Ishikawa (cell line): ENCODE measurements at regions not wholly inside any gene's neighbourhood (a gene's known extent, or its start where the extent isn't known, plus 50 kb on each side); places are given as distances from the start of the nearest gene placed in this dataset.

Experiments used
- CEBPB ChIP-seq: IDR thresholded peaks from 2 replicates; pipeline ENCODE4 v1.6.1; 2012
- CREB1 ChIP-seq: IDR thresholded peaks from 2 replicates; pipeline ENCODE4 v1.6.1; 2012; ENCODE audit warnings: low read depth
- EGR1 ChIP-seq: IDR thresholded peaks from 2 replicates; pipeline ENCODE4 v1.6.1; 2012
- EP300 ChIP-seq: IDR thresholded peaks from 2 replicates; pipeline ENCODE4 v1.6.1; 2012; ENCODE audit warnings: borderline replicate concordance
- FOXM1 ChIP-seq: IDR thresholded peaks from 2 replicates; pipeline ENCODE4 v1.6.1; 2012; ENCODE audit warnings: low read depth, borderline replicate concordance
- NFIC ChIP-seq: IDR thresholded peaks from 2 replicates; pipeline ENCODE4 v1.6.1; 2012
- RAD21 ChIP-seq: IDR thresholded peaks from 2 replicates; pipeline ENCODE4 v1.6.1; 2012; ENCODE audit warnings: low read depth
- TAF1 ChIP-seq: IDR thresholded peaks from 2 replicates; pipeline ENCODE4 v1.6.1; 2012; ENCODE audit warnings: low read depth, mild to moderate bottlenecking
- TCF12 ChIP-seq: IDR thresholded peaks from 2 replicates; pipeline ENCODE4 v1.6.1; 2012; ENCODE audit warnings: low read depth
- TEAD4 ChIP-seq: IDR thresholded peaks from 2 replicates; pipeline ENCODE4 v1.6.1; 2012
- YY1 ChIP-seq: IDR thresholded peaks from 2 replicates; pipeline ENCODE4 v1.6.1; 2012; ENCODE audit warnings: low read depth
- ZBTB7A ChIP-seq: IDR thresholded peaks from 2 replicates; pipeline ENCODE4 v1.6.1; 2012; ENCODE audit warnings: low read depth
- TF ChIP-seq, protein P1 (sequence below): IDR thresholded peaks from 2 replicates; pipeline ENCODE4 v1.6.1; 2012; ENCODE audit warnings: low read depth, mild to moderate bottlenecking
- TF ChIP-seq, protein P2 (sequence below): IDR thresholded peaks from 2 replicates; pipeline ENCODE4 v1.6.1; 2012
- TF ChIP-seq, protein P3 (sequence below): IDR thresholded peaks from 2 replicates; pipeline ENCODE4 v1.6.1; 2012

DNA sequence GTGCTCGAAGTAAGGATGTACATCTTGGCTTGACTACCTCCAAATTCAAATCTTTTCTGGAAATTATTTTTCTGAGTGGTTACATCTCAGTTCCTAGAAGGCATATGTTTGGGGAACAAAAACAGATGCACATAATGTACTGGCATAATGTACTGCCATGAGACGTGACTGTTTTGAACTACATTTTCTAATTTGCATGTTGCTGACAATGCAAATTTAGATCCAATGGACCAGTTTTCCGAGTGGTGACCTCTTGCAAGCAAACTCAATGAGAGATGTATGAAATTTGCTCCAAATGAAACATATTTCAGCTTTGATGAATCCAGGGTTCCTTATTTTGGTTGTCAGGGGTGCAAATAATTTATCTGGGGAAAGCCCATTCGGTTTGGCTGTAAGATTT lies 694.3 kb downstream of the GRXCR1 start:
- no peak for TF ChIP-seq ZBTB7A
- TF ChIP-seq FOXM1, result no peak

DNA sequence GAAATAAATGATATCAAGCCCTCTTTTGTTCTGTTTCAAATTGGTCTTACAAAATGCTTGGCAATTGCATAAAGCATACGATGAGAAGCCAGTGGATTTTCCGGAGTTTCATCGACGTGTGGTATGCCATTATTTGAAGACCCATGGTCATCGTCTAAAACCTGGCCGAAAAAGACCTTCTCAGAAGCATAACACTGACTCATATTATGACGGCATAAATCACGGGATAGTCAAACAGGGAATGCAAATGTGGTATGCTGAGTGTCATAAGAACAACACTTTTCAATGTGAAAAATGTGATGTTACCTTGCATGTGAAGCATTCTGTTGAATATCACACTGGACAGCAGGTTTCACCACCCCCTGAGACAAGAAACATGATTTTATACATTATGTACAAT lies 695.2 kb downstream of the GRXCR1 start:
- TF ChIP-seq ZBTB7A, result no peak
- TF ChIP-seq, protein P1, sequence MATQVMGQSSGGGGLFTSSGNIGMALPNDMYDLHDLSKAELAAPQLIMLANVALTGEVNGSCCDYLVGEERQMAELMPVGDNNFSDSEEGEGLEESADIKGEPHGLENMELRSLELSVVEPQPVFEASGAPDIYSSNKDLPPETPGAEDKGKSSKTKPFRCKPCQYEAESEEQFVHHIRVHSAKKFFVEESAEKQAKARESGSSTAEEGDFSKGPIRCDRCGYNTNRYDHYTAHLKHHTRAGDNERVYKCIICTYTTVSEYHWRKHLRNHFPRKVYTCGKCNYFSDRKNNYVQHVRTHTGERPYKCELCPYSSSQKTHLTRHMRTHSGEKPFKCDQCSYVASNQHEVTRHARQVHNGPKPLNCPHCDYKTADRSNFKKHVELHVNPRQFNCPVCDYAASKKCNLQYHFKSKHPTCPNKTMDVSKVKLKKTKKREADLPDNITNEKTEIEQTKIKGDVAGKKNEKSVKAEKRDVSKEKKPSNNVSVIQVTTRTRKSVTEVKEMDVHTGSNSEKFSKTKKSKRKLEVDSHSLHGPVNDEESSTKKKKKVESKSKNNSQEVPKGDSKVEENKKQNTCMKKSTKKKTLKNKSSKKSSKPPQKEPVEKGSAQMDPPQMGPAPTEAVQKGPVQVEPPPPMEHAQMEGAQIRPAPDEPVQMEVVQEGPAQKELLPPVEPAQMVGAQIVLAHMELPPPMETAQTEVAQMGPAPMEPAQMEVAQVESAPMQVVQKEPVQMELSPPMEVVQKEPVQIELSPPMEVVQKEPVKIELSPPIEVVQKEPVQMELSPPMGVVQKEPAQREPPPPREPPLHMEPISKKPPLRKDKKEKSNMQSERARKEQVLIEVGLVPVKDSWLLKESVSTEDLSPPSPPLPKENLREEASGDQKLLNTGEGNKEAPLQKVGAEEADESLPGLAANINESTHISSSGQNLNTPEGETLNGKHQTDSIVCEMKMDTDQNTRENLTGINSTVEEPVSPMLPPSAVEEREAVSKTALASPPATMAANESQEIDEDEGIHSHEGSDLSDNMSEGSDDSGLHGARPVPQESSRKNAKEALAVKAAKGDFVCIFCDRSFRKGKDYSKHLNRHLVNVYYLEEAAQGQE, result no peak

DNA sequence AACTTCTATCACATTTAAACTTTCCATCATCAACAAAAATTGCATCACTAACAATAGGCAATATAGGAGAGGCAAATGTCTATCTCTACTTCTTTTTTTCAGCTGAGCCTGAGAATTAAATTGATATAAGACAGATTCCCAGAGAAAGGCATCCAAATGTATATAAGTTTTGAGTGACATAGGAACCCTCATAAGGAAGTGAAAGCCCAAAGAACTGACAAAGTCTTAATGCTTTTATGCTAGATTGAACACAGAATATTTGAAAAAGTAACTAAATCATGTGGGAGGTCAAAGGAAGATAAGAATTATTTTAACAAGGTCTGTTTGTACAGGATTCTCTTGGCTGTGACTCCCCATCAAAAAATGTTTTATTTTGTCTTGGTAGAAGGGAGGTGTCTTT lies 714.9 kb downstream of the GRXCR1 start:
- TF ChIP-seq CEBPB (no peak), FOXM1 (no peak), EGR1 (no peak), RAD21 (no peak), ZBTB7A (no peak), TAF1 (no peak), YY1 (no peak), NFIC (no peak)
- TF ChIP-seq, protein P2, sequence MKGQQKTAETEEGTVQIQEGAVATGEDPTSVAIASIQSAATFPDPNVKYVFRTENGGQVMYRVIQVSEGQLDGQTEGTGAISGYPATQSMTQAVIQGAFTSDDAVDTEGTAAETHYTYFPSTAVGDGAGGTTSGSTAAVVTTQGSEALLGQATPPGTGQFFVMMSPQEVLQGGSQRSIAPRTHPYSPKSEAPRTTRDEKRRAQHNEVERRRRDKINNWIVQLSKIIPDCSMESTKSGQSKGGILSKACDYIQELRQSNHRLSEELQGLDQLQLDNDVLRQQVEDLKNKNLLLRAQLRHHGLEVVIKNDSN, result no peak
- TF ChIP-seq, protein P1, result no peak

- TF ChIP-seq ZBTB7A, result no peak
- no peak for TF ChIP-seq TAF1
- no peak for TF ChIP-seq CEBPB
- no peak for TF ChIP-seq TEAD4
- TF ChIP-seq EGR1, result no peak
- TF ChIP-seq TCF12, result no peak
- no peak for TF ChIP-seq YY1
These were observed 715.4 kb downstream of the GRXCR1 start for GRCh38 chr4:43607827-43608461.

DNA sequence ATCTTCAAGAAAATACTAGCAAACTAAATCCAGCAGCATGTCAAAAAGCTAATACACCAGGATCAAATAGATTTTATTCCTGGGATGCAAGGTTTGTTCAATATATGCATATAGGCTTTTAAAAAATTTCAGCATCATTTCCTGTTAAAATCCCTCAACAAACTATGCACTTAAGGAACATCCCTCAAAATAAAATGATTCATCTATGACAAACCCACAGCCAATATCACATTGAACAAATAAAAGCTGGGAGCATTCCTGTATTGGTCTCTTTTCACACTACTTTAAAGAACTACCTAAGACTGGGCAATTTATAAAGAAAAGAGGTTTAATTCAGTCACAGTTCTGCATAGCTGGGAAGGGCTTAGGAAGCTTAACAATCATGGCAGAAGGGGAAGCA lies 726.7 kb downstream of the GRXCR1 start:
- TF ChIP-seq, protein P1, result no peak
- TF ChIP-seq EP300, result no peak
- TF ChIP-seq, protein P2, result no peak
- no peak for TF ChIP-seq NFIC
- no peak for TF ChIP-seq CREB1
- no peak for TF ChIP-seq TAF1
- TF ChIP-seq TEAD4, result no peak
- no peak for TF ChIP-seq YY1
- TF ChIP-seq, protein P3, sequence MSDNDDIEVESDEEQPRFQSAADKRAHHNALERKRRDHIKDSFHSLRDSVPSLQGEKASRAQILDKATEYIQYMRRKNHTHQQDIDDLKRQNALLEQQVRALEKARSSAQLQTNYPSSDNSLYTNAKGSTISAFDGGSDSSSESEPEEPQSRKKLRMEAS, result no peak
- no peak for TF ChIP-seq CEBPB
- TF ChIP-seq ZBTB7A, result no peak
- TF ChIP-seq TCF12, result no peak

DNA sequence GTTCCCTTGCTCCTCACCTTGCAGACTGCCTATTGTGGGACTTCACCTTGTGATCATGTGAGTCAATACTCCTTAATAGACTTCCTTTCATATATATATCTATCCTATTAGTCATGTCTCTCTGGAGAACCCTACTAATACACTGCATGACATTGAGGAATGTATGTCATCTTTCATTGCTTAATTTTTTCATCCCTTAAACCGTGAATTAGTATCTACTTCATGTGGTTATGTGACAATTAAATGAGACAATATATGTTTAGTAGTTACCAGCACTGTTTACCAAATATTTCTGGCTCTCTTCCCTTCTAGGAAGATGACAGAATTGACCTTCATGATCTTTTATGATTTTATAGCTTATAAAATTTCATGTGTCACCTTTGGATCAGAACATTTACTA lies 759.5 kb downstream of the GRXCR1 start:
- TF ChIP-seq, protein P3, result no peak
- TF ChIP-seq EP300 (no peak), TCF12 (no peak), ZBTB7A (no peak), FOXM1 (no peak), CEBPB (no peak), TAF1 (no peak)
- TF ChIP-seq, protein P2, result no peak
